Ramos (cell line): ENCODE measurements at regions not wholly inside any gene's neighbourhood (a gene's known extent, or its start where the extent isn't known, plus 50 kb on each side); places are given as distances from the start of the nearest gene placed in this dataset.

Source experiments
- in situ Hi-C: fragments of 300-500 bp; cut with MboI; formaldehyde crosslinking; loops from one replicate; pipeline ENCODE4 v1.14.3; 2022; ENCODE audit warnings: low sequenced_read_pairs; ENCODE audit not compliant: unreplicated experiment

DNA sequence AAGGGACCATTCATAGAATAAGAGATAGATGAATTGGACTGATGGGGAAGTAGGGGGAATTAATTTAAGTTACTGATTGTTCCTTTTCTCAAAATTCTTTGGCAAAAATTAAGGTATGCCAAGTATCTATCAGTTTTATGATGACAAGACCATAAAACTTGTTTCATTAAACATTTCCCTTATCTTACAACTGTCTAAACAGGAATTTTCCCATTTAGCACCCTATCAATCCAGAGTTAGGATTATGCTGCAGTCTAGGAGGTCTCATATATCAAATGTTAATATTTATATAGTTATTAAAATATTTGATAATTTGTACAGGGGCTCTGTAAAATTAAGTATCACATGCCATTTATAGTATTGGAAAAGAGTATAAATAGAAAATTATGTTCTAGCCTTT, 51.5 kb upstream of the ARID1B start:
- in situ Hi-C loops = no loop called here

DNA sequence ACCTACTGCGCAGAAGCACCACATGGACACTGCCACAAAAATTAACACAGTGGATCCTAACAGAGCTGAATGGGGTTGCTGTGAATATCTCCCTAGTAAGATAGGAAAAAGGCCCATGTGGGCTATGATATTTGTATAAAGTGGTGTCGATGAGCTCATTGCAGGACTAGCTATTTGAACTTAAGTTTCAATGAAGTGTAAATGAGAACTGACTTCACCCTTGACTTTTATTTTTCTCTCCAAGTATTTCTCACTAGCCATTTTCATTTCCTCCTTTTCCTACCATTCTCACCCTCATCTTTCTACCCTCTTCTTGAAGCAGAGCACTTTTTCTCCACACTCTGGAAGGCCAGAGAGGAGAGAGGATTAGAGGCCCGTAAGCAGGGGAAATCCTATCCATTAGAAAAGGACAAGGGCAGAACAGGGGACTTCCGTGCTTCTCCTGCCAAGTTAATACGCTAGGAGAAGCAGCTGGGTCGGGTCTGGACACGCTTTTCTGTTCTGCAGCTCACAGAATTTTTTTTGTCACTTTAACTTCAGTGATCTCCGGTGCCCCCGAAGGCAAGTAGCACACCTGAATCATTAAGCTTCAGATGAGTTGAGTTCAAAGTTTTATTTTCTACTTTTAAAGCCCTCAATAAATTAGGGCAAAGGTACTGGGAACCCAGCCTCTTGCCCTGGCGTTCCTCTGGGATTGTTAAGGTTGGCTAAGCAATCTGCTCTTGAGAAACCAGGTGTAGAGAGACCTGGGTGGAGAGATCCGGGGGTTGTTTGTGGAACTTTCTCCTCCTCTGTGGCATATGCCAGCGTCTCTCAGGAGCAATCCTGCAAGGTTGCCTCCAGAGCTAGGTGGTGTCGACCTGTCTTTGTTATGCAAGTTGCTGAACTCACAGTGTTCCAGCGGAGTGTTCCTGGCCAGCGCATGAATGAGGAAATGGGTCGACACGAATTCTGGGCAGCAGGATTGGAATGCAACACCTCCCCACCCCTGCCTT, 56.2 kb upstream of the ARID1B start:
- in situ Hi-C loops = no loop called here

DNA sequence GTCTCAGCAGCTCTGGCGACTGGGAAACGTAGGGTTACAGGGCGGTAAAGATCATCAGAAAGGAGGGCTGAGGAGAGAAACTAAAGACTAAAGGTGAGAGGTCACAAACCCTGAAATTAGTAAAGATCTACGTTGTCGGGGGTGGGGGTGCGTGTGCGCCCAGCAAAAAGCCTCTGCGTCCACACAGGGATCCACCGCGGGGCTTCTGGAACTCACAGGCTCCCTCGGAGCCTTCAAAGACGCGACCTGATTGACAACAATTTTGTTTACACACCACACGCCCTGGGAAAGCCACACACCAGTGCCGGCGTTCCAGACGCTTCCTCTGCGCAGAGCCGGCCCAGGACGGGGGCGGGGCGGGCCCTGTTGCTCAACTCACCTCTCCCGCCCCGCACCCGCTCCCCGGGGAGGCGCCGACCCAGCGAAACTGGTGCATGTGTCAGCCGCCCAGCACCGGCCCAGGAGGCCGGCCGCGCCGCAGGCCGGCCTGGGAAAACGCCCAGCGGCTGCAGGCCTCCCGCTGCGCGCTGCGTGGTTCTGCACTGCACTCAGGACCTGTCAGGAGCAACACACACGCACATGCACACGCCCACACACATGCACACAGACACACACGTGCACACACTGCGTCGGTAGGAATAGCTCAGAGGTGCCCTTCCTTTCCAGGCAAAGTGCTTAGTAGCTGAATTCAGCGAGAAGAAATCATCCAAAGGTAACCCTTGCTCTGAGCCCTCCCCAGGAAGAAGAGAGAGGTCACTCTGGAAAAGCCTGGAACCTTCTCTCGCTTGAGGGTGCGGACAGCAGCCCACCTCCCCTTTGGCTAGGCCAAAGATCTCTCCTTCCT, 57.2 kb upstream of the ARID1B start:
- in situ Hi-C loops = no loop called here

DNA sequence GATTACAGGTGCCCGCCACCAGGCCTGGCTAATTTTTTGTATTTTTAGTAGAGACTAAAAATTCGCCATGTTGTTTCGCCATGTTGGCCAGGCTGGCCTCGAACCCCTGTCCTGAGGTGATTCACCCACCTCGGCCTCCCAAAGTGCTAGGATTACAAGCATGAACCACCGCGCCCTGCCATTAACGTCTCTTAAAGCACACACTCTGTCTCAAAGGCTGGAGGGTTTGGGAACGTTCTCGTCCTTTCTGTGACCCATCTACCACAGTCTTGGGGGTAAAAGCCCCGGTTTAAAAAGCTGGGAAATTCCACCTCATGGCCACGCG, 57.8 kb upstream of the ARID1B start:
- in situ Hi-C loops = no loop called here

DNA sequence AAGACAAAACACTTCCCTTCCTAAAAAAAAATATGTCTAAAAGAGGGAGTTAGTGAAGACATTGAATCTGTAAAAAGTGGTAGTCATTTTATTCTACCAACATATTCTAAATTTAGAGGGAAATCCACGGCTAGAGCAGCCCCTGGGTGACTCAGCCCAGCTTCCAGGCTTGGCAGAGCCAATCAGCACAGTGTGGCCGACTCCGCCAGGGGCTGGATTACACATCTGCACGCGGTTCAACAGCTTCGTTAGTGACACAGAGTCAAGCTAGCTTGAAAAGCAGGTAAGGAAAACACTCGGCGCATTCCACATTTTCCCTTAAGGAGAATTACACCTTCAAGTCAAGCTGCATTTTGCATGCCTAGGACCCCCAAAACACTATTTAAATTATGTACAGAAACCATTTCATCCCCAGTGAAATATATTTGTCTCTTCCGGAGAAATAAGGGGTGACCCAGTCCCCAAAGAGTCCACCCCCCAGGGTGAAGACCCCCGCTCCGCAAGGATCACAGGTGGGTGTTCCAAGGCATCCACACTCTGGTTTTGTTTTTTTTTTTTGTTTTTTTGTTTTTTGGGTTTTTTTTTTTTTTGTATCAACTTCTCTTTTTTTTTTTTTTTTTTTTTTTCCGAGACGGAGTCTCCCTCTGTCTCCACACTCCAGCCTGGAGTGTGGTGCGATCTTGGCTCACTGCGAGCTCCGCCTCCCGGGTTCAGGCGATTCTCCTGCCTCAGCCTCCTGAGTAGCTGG, 58.4 kb upstream of the ARID1B start:
- in situ Hi-C loops = no loop called here

DNA sequence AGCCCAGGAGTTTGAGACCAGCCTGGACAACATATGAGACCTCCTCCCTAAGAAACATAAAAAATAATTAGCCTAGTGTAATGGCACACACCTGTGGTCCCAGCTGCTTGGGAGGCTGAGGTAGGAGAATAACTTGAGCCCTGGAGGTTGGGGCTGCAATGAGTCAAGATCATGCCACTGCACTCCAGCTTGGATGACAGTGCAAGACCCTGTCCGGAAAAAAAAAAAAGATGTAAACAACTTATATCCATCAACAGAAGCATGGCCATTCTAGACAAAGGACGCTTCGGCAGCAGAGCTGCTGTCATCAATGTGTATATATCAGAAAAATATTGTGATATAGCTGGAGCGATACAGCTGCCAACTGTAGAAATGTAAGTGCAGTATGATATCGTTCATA, 59.6 kb upstream of the ARID1B start:
- in situ Hi-C loops = no loop called here

DNA sequence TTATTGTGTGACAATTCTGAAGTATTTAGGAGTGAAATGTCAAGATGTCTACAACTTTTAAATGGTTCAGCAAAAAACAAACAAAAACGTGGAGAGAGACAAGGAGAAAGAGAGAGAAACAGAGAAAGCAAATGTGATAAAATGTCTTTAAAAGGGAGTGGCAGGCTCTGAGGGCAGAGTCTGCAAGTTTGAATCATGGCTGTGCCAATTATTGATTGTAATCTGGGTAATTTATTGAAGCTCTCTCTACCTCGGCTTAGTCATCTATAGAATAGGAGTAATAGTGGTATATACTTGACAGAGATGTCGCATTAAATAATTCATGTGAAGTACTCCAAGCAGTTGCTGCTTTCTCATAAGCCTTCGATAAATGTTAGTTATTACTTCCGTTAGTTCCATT, 61.3 kb upstream of the ARID1B start:
- in situ Hi-C loops = no loop called here

DNA sequence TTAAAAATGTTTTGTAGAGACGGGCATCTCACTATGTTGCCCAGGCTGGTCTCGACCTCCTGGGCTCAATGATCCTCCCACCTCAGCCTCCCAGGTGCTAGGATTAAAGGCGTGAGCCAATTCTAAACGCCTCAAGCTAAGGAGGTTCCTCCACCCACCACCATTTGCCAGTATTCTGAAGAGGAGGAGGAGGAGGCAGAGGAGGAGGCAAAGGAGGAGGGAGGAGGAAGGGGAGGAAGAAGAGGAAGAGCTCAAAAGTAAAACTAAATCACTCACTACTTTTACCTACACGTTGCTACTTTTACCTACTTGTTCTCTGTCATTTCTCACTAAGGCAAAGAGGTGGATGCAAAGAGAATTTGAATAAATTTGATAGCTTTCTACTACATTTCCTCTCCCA, 63.6 kb upstream of the ARID1B start:
- in situ Hi-C loops = no loop called here

DNA sequence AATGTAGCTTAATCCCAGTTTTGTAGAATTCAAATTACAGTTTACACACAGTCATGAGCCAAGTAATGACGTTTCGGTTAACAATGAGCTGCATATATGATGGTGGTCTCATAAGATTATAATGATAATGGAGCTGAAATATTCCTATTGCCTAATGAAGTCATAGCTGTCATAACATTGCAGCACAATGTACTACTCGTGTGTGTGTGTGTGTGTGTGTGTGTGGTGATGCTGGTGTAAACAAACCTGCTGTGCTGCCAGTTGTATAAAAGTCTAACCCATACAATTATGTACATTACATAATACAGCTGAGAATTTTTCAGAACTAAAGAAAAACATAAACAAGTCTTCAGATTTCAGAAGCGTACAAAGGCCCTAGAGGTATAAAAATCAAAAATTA, 66.7 kb upstream of the ARID1B start:
- in situ Hi-C loops = no loop called here

DNA sequence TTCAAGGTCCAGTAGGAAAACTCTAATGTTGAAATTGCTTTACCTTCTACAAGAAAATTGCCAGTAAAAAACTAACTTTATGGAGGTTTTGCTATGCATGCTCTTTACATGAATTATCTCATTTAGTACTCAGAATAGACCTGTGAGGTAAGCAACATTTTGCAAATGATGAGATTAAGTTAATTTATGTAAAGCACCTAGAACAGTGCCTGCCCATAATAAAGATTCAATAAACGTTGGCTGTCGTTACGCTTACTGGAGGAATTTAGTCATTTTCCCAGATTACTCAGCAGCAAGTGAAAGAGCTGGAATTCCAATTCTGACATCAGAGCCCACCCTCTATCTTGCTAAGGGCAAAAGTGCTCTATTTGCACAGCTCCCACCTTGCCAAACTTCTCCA, 69.4 kb upstream of the ARID1B start:
- in situ Hi-C loops = no loop called here

DNA sequence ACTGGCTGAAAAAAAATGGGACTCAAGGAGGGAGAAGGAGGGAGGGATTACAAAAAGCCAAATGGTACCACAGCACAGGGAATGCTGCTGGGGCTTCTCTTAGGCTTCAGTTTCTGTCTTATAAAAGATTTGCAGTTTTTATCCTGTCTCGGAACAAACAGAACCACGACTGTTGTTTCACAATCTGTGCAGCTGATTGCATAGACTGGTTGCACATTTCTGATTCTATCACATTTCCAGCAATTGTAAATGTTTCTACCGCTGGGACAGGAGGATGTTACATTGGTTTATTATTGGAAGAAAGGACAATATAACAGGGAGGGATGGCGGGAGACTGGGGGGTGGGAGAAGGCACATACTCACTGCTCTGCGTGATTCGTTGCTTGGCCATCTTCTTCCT, 73.5 kb upstream of the ARID1B start:
- in situ Hi-C loops = no loop called here

DNA sequence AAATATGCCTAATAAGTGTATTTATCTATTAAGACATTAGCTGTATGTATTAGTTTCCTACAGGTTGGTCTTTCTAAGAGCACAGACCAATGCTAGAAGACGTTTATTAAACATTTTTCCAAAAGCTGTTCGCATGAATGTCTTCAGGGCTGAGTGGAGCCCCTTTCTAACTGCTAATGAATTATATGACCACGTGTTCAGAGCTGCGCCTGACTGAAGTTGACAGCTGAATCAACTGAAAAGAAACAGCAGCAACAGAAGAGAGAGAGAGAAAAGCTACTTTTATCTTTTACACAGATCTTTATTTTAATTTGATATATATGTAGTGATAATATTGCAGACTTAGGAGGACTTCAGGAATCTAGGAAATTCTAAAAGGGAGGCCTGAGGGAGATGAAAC, 75.2 kb upstream of the ARID1B start:
- in situ Hi-C loops = no loop called here

DNA sequence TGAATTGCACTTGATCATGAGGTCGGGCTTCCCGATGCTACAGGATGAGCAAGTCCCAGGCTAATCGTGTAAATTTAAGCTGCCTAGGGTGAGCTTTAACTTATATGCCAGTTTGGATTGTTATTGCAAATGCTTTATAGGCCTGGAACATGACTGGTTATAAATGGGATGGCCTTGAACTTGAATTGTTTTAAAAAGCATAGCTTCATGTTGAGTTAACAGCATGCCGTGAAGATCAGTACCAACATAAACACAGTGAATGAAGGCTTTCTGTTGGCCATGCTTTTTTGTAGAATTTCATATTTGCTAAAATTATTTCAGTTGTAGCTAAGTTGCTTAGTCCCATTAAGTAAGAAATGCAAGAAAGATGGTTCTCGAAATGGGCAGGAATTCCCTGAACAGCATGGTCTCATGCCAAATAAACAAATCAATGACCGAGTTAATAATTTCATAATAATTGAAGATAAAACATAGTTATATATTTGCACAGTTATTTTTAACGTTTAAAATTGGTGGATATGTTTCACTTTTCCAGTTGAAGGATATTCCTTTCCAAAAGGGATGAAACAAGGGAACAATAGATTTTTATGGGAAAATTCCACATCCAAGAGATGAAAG, 76.6 kb upstream of the ARID1B start:
- in situ Hi-C loops = no loop called here

DNA sequence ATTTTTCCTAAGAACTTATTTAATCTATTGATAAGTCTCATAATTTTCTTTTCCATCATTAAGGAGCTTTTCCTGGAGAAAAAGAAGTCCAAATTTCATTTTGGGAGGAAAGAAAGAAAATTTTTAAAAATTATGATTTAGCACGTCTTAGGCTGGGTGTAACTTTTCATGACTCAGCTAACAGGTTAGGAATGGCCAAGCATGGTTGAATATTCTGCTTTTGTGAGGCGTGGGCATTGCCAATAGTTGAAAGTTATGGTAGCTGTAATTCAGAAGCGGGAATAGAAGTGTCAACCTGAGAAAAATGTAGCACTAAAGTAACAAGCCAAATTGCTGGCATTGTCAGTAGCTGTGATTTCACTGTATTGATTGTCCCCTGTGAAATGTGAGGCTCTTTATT, 77.2 kb upstream of the ARID1B start:
- in situ Hi-C loops = loop anchor here (10.0 to 25.0 kb wide), 2 partner anchors 305 to 413 kb away; no protein-coding TSS in a partner anchor

DNA sequence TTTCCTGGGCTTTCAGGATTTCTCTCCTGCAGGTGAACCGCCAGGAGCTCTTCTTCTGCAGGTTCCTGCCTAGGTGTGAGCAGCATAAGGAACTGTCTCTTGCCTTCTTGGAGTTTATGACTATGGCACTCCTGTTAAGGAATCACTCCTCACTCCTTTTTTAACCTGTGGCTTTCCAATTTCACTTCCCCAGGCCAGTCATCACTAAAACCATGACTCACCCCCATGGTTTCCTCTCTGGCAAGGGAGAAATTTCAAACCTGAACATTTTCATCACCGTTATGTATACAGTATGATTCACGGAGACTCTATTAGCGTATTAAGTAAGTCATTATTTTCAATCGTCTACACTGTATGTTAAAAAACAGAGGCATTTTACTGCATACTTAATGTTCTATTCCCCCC, 78.2 kb upstream of the ARID1B start:
- in situ Hi-C loops = loop anchor here (10.0 to 25.0 kb wide), 2 partner anchors 304 to 412 kb away; no protein-coding TSS in a partner anchor

DNA sequence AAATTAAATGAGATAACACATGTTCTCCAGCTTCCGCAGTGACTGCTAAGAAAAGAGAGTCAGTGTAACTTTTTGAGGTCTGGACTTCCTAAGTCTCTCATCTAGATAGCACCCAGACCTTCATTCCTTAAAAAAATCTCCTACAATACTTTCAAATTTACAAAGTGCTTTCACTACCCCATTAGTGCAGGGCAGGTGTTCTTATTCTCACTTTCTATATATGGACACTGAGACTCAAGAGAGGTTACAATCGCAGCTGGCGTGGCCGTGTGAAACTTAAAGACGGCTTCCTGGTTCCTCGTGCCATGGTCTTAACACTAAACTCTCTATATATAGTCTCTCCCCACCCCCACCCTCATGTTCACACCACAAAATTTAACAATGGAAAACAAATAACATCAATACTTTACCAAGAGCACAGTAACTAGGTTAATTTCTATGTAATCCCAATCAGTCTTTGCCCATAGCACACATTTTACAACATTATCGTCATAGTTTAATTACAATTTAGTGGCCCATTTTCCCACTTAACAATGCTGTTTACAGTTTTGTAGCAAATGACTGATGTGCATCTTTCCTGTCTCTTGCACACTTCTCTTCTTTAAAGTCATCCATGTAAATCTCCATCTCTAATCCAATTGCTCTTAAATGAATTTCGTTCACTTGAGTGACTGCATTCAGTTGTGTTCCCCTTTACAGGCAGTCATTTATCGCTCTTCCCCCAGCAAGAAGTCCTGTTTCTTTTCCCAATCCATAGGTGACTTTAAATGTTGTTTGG, 78.8 kb upstream of the ARID1B start:
- in situ Hi-C loops = loop anchor here (10.0 to 25.0 kb wide), 2 partner anchors 304 to 411 kb away; no protein-coding TSS in a partner anchor

DNA sequence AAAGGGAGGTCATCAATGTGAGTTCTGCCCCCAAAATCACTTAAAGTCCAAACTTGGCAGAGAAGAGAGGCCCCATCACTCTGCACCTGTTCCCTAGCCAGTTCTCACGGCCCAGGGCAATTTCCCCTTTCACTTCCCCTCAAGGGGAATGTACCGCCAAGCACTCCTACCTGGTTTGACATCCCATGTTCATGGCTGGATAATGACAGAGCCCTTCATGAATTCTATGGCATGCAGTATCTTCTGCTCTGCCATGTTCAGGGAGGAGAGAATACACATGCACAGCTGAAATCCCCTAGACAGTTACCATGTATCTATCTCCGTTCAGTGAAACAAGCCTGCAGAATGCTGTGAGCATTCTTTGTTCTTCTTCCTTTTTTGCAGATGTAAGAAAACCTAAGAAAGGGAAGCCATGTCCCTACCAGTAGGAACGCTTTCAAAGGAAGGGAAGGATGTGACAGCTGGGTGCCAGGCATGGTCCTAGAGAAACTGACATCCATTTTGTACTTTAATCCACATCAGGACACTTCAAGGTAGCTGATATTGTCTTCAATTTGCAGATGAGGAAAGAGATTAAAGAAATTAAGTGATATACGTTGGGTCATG, 79.8 kb upstream of the ARID1B start:
- in situ Hi-C loops = loop anchor here (10.0 to 25.0 kb wide), 2 partner anchors 303 to 410 kb away; no protein-coding TSS in a partner anchor

DNA sequence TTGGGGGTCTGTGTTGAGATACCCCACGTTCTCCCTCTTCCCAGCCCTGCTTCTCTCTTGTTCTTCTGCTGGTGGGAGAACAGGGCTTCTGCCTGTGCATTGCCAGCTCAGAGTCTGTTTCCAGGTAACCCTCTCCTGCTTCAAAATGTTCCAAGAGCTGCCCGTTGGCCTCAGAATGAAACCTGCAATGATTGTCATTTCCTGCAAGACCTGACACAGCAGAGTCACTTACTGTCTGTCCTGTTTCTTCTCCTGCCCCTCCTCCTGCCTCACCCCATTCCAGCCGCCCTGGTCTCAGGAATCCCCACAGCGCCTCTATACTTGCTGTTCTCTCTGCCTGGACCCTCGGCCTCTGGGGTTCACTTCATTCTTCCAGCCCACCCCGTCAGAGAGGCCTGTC, 81.4 kb upstream of the ARID1B start:
- in situ Hi-C loops = loop anchor here (10.0 to 25.0 kb wide), 2 partner anchors 301 to 408 kb away; no protein-coding TSS in a partner anchor

DNA sequence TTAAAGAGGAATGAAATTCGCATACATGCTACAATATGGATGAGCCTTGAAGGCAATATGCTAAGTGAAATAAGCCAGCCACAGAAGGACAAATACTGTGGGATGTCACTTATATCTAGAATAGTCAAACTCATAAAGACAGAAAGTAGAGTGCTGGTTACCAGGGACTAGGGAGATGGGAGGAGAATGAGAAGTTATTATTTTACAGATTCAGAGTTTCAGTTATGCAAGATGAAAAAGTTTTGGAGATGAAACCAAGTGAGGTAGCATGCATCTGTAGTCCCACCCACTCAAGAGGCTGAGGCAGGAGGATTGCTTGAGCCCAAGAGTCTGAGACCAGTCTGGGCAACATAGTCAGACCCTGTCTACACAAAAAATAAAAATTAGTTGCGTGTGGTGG, 82.5 kb upstream of the ARID1B start:
- in situ Hi-C loops = loop anchor here (10.0 to 25.0 kb wide), 2 partner anchors 300 to 407 kb away; no protein-coding TSS in a partner anchor
